Neural cell (in vitro differentiated cells): ENCODE measurements at regions not wholly inside any gene's neighbourhood (a gene's known extent, or its start where the extent isn't known, plus 50 kb on each side); places are given as distances from the start of the nearest gene placed in this dataset.

Experiments used
- H2AFZ ChIP-seq: fragments of 200-600, 300-800 bp; sonication (generic), shearing (Covaris generic); 2 replicates; pipeline ENCODE4 v1.6.0; 2014; ENCODE audit warnings: low read depth, mild to moderate bottlenecking, antibody characterized with exemption, low read length, moderate library complexity
- H3F3A ChIP-seq: fragments of 200-600 bp; shearing (Covaris generic); 2 replicates; pipeline ENCODE4 v1.6.1; 2016; ENCODE audit warnings: mild to moderate bottlenecking, moderate library complexity, mixed read lengths, antibody characterized with exemption, low read length; ENCODE audit not compliant: insufficient read depth, poor library complexity, severe bottlenecking
- H3K27ac ChIP-seq: fragments of 200-600, 300-800 bp; sonication (generic), shearing (Covaris generic); 2 replicates; pipeline ENCODE4 v1.5.1; 2014; ENCODE audit warnings: mild to moderate bottlenecking, low read length, moderate library complexity
- H3K27me3 ChIP-seq: fragments of 300-800, 200-600 bp; sonication (generic), shearing (Covaris generic); 2 replicates; pipeline ENCODE4 v1.6.0; 2014; ENCODE audit warnings: mild to moderate bottlenecking, low read depth, low read length, moderate library complexity; ENCODE audit not compliant: insufficient read depth
- H3K36me3 ChIP-seq: fragments of 300-800, 200-600 bp; sonication (generic), shearing (Covaris generic); 2 replicates; pipeline ENCODE4 v1.5.1; 2014; ENCODE audit warnings: mild to moderate bottlenecking, antibody characterized with exemption, low read length, moderate library complexity; ENCODE audit not compliant: insufficient read depth
- H3K4me2 ChIP-seq: fragments of 300-800, 200-600 bp; sonication (generic), shearing (Covaris generic); 2 replicates; pipeline ENCODE4 v1.6.0; 2014; ENCODE audit warnings: mild to moderate bottlenecking, low read length
- H3K4me3 ChIP-seq: fragments of 300-800, 200-600 bp; sonication (generic), shearing (Covaris generic); 2 replicates; pipeline ENCODE4 v1.5.1; 2014; ENCODE audit warnings: mild to moderate bottlenecking, low read length, moderate library complexity
- H3K79me2 ChIP-seq: fragments of 200-600 bp; shearing (Covaris generic); replicated peaks from 2 replicates; pipeline ENCODE4 v1.6.0; 2014; ENCODE audit warnings: mild to moderate bottlenecking, low read length, moderate library complexity; ENCODE audit not compliant: insufficient read depth
- H3K9ac ChIP-seq: fragments of 300-800, 200-600 bp; sonication (generic), shearing (Covaris generic); 2 replicates; pipeline ENCODE4 v1.6.1; 2016; ENCODE audit warnings: mild to moderate bottlenecking, low read length, mixed read lengths
- H3K9me2 ChIP-seq: fragments of 200-600 bp; shearing (Covaris generic); 2 replicates; pipeline ENCODE4 v1.6.1; 2016; ENCODE audit warnings: mild to moderate bottlenecking, low read length, mixed read lengths; ENCODE audit not compliant: insufficient read depth
- H3K9me3 ChIP-seq: fragments of 200-600, 300-800 bp; sonication (generic), shearing (Covaris generic); 2 replicates; pipeline ENCODE4 v1.6.1; 2016; ENCODE audit warnings: mild to moderate bottlenecking, mixed run types, low read length, moderate library complexity, mixed read lengths
- H4K20me1 ChIP-seq: fragments of 200-600 bp; shearing (Covaris generic); 2 replicates; pipeline ENCODE4 v1.6.1; 2016; ENCODE audit warnings: mild to moderate bottlenecking, mixed run types; ENCODE audit not compliant: insufficient read depth
- CTCF ChIP-seq: fragments of 450-650 bp; IDR thresholded peaks from 2 replicates; pipeline ENCODE4 v1.5.1; 2014; ENCODE audit warnings: antibody characterized with exemption, mild to moderate bottlenecking, moderate library complexity; ENCODE audit not compliant: poor library complexity, severe bottlenecking
- EP300 ChIP-seq: fragments of 450-650 bp; conservative IDR thresholded peaks from 2 replicates; pipeline ENCODE4 v1.6.1; 2014; ENCODE audit warnings: antibody characterized with exemption, mild to moderate bottlenecking, moderate library complexity; ENCODE audit not compliant: poor library complexity, severe bottlenecking
- EZH2 ChIP-seq: fragments of 200-600, 300-800 bp; shearing (Covaris generic), sonication (generic); IDR thresholded peaks from 2 replicates; pipeline ENCODE4 v1.6.1; 2014; ENCODE audit warnings: antibody characterized with exemption, low read length, borderline replicate concordance, mild to moderate bottlenecking; ENCODE audit not compliant: insufficient read depth, poor library complexity, severe bottlenecking
- MXI1 ChIP-seq: fragments of 450-650 bp; conservative IDR thresholded peaks from 2 replicates; pipeline ENCODE4 v1.6.1; 2014; ENCODE audit warnings: antibody characterized with exemption, mild to moderate bottlenecking; ENCODE audit not compliant: poor library complexity, severe bottlenecking
- POLR2AphosphoS5 ChIP-seq: IDR thresholded peaks from 2 replicates; pipeline ENCODE4 v1.6.1; 2012
- RAD21 ChIP-seq: fragments of 450-650 bp; conservative IDR thresholded peaks from 2 replicates; pipeline ENCODE4 v1.6.1; 2014; ENCODE audit warnings: antibody characterized with exemption, mild to moderate bottlenecking, moderate library complexity
- REST ChIP-seq: IDR thresholded peaks from 2 replicates; pipeline ENCODE4 v1.6.1; 2012; ENCODE audit warnings: borderline replicate concordance
- SMC3 ChIP-seq: fragments of 450-650 bp; conservative IDR thresholded peaks from 2 replicates; pipeline ENCODE4 v1.6.1; 2014; ENCODE audit warnings: antibody characterized with exemption, mild to moderate bottlenecking, moderate library complexity; ENCODE audit not compliant: poor library complexity
- TAF1 ChIP-seq: IDR thresholded peaks from 2 replicates; pipeline ENCODE4 v1.6.1; 2012; ENCODE audit warnings: low read depth

DNA sequence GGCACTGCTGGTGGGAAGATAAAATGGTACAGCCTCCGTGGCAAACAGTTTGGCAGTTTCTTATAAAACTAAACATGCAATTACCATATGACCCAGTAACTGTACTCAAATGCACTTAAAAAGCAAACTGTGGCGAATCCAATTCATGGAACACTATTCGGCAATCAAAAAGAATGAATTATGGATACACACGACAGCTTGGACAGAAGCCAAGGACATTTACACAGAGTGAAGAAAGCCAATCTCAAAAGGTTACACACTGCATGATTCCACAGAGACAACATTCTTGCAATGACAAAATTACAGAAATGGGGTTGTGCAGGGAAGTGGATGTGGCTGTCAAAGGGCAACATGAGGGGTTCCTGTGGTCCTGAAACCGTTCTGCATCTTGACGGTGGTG, 122.1 kb upstream of the IQSEC1 start:
- Histone ChIP-seq H3K27me3 (no peaks in the 10 kb centered on the region), H3K9me2 (no peaks in the 10 kb centered on the region), H3K9me3 (no peaks in the 10 kb centered on the region), H2AFZ (no peak overlapping the region), H3K79me2 (no peaks in the 10 kb centered on the region), H3K4me2 (no peak overlapping the region), H4K20me1 (no peaks in the 10 kb centered on the region), H3K4me3 (no peak overlapping the region), H3K9ac (no peak overlapping the region), H3K36me3 (no peaks in the 10 kb centered on the region), H3F3A (no peaks in the 10 kb centered on the region), H3K27ac (peak overlapping the region; percentile 92)
- TF ChIP-seq EP300 = no peak
- TF ChIP-seq POLR2AphosphoS5 = no peak
- TF ChIP-seq REST = no peak
- no peak for TF ChIP-seq SMC3
- no peak for TF ChIP-seq EZH2
- no peak for TF ChIP-seq CTCF
- TF ChIP-seq RAD21 = no peak
- TF ChIP-seq TAF1 = no peak
- no peak for TF ChIP-seq MXI1

- no peaks in the 10 kb centered on the region for H3K27me3 ChIP-seq
- H3K9ac ChIP-seq = no peak overlapping the region
- no peaks in the 10 kb centered on the region for H3K36me3 ChIP-seq
- no peak overlapping the region for H2AFZ ChIP-seq
- TF ChIP-seq SMC3 (no peak), TAF1 (no peak), POLR2AphosphoS5 (no peak)
- H3K4me3 ChIP-seq = no peak overlapping the region
- no peak overlapping the region for H3K4me2 ChIP-seq
- H4K20me1 ChIP-seq = no peaks in the 10 kb centered on the region
- H3K79me2 ChIP-seq = no peaks in the 10 kb centered on the region
- H3K27ac ChIP-seq = peak overlapping the region; percentile 92
- H3K9me2 ChIP-seq = no peaks in the 10 kb centered on the region
- H3K9me3 ChIP-seq = no peaks in the 10 kb centered on the region
- H3F3A ChIP-seq = no peaks in the 10 kb centered on the region
Observed at GRCh38 chr3:13194285-13195209, 121.3 kb upstream of the IQSEC1 start.
